ENCODE measurements at regions not wholly inside any gene's neighbourhood (a gene's known extent, or its start where the extent isn't known, plus 50 kb on each side); places are given as distances from the start of the nearest gene placed in this dataset.
"Not testable (repeated sequence)": the region's sequence is repeated elsewhere in the genome, so short reads cannot be mapped to it uniquely, and the experiment has no call there.

DNA sequence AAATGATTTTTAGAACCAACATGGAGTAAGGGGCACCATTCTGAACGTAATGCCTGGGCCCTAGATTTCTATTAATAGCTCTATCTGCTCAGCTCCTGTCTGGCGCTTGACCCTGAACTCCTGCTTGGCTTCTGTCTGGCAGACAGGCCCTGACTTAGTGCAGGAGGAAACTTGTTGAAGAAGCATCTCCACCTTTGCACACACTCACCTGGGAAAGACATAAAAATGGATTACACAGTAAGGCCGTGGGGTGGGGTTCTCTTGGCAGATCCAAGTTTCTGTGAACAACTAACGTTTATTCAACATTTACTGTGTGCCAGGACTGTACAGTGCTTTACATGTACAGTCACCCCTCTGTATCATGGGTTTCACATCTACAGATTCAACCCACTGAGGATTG, 62.1 kb upstream of the CNIH3 start:
- no peak overlapping the region for H3K4me3 ChIP-seq (ENCODE audit: low read depth, low read length)
- TF ChIP-seq, protein P1, sequence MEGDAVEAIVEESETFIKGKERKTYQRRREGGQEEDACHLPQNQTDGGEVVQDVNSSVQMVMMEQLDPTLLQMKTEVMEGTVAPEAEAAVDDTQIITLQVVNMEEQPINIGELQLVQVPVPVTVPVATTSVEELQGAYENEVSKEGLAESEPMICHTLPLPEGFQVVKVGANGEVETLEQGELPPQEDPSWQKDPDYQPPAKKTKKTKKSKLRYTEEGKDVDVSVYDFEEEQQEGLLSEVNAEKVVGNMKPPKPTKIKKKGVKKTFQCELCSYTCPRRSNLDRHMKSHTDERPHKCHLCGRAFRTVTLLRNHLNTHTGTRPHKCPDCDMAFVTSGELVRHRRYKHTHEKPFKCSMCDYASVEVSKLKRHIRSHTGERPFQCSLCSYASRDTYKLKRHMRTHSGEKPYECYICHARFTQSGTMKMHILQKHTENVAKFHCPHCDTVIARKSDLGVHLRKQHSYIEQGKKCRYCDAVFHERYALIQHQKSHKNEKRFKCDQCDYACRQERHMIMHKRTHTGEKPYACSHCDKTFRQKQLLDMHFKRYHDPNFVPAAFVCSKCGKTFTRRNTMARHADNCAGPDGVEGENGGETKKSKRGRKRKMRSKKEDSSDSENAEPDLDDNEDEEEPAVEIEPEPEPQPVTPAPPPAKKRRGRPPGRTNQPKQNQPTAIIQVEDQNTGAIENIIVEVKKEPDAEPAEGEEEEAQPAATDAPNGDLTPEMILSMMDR (IDR thresholded peaks at IDR 0.05; ENCODE audit: insufficient read depth, low read length, missing control alignments) = no peak
- no peak for DNase-seq (ENCODE audit: low read depth, low spot score)
- ChIA-PET CTCF (interaction anchor here (1.3 kb wide), 1 partner anchor 40 kb away, joined by 4 read pairs; no protein-coding TSS in a partner anchor), POLR2A (no interaction called here)

DNA sequence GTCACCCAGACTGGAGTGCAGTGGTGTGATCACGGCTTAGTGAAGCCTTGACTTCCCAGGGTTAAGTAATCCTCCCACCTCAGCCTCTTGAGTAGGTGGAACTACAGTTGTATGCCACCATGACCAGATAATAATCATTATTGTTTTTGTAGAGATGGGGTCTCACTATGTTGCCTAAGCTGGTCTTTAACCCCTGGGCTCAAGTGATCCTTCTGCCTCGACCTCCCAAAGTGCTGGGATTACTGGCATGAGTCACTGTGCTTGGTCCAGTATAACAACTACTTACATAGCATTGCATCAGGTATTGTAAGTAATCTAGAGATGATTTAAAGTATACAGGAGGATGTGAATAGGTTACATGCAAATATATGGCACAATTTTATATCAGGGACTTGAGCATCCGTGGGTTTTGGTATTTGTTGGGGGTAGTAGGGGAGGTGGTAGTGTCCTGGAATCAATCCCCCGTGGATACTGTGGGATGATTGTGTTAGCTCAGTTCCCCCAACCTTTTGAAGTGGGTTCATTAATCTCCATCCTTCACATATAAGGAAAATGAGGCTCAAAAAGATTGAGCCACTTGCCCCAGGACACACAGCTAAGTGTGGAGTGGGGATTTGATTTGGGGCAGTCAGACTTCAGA, 61.4 kb upstream of the CNIH3 start:
- TF ChIP-seq, protein P1 (IDR thresholded peaks at IDR 0.05; ENCODE audit: insufficient read depth, low read length, missing control alignments) = no peak
- CTCF ChIA-PET = interaction anchor here (1.3 to 1.7 kb wide), 2 partner anchors 41 to 296 kb away, joined by 3 to 4 read pairs; no protein-coding TSS in a partner anchor
- DNase-seq (ENCODE audit: low read depth, low spot score) = no peak
- no peak overlapping the region for H3K4me3 ChIP-seq (ENCODE audit: low read depth, low read length)
- POLR2A ChIA-PET = no interaction called here

DNA sequence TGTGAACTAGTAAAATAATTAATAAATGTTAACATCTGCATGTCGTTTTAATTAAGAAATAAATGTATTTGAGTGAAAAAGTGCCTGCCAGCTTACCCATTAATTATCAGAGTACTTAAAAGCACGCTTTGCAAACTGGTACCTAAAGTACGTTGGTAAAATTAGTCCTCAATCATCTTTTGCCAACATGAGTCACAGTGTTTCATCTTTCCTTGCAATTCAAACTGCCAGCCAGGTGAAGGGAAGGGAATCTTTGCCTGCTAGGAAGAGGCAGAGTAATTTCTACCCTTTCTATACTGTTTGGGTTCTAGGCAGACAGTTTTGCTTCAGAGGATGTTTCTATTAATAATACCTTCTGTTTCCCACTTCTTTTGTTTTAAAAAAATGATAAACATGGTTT, 57.2 kb upstream of the CNIH3 start:
- POLR2A ChIA-PET = no interaction called here
- TF ChIP-seq, protein P1 (IDR thresholded peaks at IDR 0.05; ENCODE audit: insufficient read depth, low read length, missing control alignments) = no peak
- DNase-seq (ENCODE audit: low read depth, low spot score) = no peak
- CTCF ChIA-PET = no interaction called here
- no peak overlapping the region for H3K4me3 ChIP-seq (ENCODE audit: low read depth, low read length)

DNA sequence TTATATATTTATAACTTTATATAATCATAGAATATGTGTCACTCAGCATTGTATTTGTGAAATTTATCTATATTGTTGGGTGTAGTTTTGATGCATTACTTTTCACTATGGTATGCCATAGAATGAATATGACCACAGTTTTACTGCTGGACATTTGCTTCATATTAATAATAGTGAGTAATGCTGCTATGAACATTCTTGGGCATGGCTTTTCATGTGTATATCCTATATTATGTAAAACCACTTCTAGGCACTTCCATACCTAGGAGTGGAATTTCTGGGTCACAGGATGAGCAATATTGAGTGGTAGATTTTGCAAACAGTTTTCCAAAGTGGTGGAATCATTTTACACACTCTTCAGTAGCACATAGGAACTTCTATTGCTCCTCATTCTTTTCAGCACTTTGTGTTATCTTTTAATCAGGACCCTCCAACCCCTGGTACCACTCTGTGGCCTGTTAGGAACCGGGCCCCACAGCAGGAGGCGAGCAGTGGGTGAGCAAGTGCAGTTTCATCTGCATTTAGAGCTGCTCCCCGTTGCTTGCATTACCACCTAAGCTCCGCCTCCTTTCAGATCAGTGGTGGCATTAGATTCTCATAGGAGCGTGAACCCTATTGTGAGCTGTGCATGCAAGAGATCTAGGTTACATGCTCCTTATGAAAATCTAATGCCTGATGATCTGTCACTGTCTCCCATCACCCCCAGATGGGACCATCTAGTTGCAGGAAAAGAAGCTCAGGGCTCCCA, 56.0 kb upstream of the CNIH3 start:
- CTCF ChIA-PET = no interaction called here
- TF ChIP-seq, protein P1 (IDR thresholded peaks at IDR 0.05; ENCODE audit: insufficient read depth, low read length, missing control alignments) = no peak
- DNase-seq (ENCODE audit: low read depth, low spot score) = no peak
- no peak overlapping the region for H3K4me3 ChIP-seq (ENCODE audit: low read depth, low read length)
- POLR2A ChIA-PET = interaction anchor here (0.8 to 0.9 kb wide), 2 partner anchors 31 to 72 kb away, joined by 3 to 4 read pairs; no protein-coding TSS in a partner anchor

DNA sequence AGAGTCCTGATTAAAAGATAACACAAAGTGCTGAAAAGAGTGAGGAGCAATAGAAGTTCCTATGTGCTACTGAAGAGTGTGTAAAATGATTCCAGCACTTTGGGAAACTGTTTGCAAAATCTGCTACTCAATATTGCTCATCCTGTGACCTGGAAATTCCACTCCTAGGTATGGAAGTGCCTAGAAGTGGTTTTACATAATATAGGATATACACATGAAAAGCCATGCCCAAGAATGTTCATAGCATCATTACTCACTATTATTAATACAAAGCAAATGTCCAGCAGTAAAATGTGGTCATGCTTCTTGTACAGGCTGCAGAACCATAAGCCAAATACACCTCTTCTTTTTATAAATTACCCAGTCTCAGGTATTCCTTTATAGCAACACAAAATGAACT, 53.2 kb upstream of the CNIH3 start:
- DNase-seq (ENCODE audit: low read depth, low spot score); H3K4me3 ChIP-seq (ENCODE audit: low read depth, low read length); POLR2A ChIA-PET: not testable (repeated sequence)
- CTCF ChIA-PET = interaction anchor here (1.4 kb wide), 1 partner anchor 49 kb away, joined by 3 read pairs; no protein-coding TSS in a partner anchor

DNA sequence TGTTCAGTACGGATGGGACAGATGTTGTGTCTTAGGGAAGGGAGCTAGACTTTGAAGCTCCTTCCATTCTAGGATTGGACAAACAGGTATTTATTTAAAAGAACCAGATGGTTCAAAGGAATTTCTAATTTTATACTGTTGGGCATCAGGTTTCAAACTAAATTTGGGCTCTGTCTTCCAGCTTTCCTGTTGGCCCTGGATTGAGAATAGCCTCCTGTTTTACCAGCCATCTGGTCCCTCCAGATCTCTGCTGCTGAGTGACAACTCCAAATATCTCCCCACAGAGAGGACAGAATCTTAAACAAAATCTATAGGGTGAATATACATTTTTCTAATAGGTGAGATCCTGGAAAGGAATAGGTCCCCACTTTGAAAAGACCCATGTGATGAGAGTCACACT, 52.5 kb upstream of the CNIH3 start:
- DNase-seq (ENCODE audit: low read depth, low spot score) = no peak
- TF ChIP-seq, protein P1 (IDR thresholded peaks at IDR 0.05; ENCODE audit: insufficient read depth, low read length, missing control alignments) = no peak
- POLR2A ChIA-PET = no interaction called here
- CTCF ChIA-PET = interaction anchor here (1.0 to 1.4 kb wide), 2 partner anchors 50 to 287 kb away, joined by 3 read pairs; no protein-coding TSS in a partner anchor
- no peak overlapping the region for H3K4me3 ChIP-seq (ENCODE audit: low read depth, low read length)
